OCI-LY7 (cell line): ENCODE measurements at regions not wholly inside any gene's neighbourhood (a gene's known extent, or its start where the extent isn't known, plus 50 kb on each side); places are given as distances from the start of the nearest gene placed in this dataset.

ENCODE experiments used
- CTCF ChIP-seq: fragments of 200-600 bp; sonication (generic); conservative IDR thresholded peaks from 2 replicates; pipeline ENCODE4 v1.5.1; 2014; ENCODE audit warnings: mild to moderate bottlenecking, antibody characterized with exemption, low read length, moderate library complexity, mixed read lengths
- EZH2phosphoT487 ChIP-seq: fragments of 200-600 bp; sonication (generic); IDR thresholded peaks from 2 replicates; pipeline ENCODE4 v1.6.1; 2018; ENCODE audit warnings: low read depth, borderline replicate concordance, mild to moderate bottlenecking, mixed run types, antibody characterized with exemption, low read length, moderate library complexity, mixed read lengths

- no peak for TF ChIP-seq CTCF
- no peak for TF ChIP-seq EZH2phosphoT487
Measured at GRCh38 chr11:11757909-11758308, 83.9 kb upstream of the USP47 start.
